ENCODE measurements at regions not wholly inside any gene's neighbourhood (a gene's known extent, or its start where the extent isn't known, plus 50 kb on each side); places are given as distances from the start of the nearest gene placed in this dataset.

- no peak for DNase-seq (ENCODE audit: low read depth in 1 of 2, low spot score in 1 of 2)
- Histone ChIP-seq H3K27me3 (ENCODE audit: insufficient read depth, poor library complexity, severe bottlenecking) (no peaks in the 10 kb centered on the region), H3K4me3 (replicated peaks; ENCODE audit: insufficient read depth, low read length) (no peak overlapping the region), H3K27ac (replicated peaks) (no peak overlapping the region)
- TF ChIP-seq SPI1 (IDR thresholded peaks at IDR 0.05; ENCODE audit: borderline replicate concordance, low read depth): no peak
- no peak for TF ChIP-seq GABPA (IDR thresholded peaks at IDR 0.05; ENCODE audit: low read depth)
- TF ChIP-seq, protein P1, sequence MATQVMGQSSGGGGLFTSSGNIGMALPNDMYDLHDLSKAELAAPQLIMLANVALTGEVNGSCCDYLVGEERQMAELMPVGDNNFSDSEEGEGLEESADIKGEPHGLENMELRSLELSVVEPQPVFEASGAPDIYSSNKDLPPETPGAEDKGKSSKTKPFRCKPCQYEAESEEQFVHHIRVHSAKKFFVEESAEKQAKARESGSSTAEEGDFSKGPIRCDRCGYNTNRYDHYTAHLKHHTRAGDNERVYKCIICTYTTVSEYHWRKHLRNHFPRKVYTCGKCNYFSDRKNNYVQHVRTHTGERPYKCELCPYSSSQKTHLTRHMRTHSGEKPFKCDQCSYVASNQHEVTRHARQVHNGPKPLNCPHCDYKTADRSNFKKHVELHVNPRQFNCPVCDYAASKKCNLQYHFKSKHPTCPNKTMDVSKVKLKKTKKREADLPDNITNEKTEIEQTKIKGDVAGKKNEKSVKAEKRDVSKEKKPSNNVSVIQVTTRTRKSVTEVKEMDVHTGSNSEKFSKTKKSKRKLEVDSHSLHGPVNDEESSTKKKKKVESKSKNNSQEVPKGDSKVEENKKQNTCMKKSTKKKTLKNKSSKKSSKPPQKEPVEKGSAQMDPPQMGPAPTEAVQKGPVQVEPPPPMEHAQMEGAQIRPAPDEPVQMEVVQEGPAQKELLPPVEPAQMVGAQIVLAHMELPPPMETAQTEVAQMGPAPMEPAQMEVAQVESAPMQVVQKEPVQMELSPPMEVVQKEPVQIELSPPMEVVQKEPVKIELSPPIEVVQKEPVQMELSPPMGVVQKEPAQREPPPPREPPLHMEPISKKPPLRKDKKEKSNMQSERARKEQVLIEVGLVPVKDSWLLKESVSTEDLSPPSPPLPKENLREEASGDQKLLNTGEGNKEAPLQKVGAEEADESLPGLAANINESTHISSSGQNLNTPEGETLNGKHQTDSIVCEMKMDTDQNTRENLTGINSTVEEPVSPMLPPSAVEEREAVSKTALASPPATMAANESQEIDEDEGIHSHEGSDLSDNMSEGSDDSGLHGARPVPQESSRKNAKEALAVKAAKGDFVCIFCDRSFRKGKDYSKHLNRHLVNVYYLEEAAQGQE (IDR thresholded peaks at IDR 0.05; ENCODE audit: insufficient replicate concordance, low read depth): no peak
- no peak for TF ChIP-seq POLR2AphosphoS5 (IDR thresholded peaks at IDR 0.05; ENCODE audit: low read depth)
- TF ChIP-seq CTCF (IDR thresholded peaks at IDR 0.05; ENCODE audit: insufficient read depth, low read length): no peak
Measured at GRCh38 chr15:87799428-87799827, 457.1 kb downstream of the NTRK3 start.

- Histone ChIP-seq H3K27ac (replicated peaks) (no peak overlapping the region), H3K4me3 (replicated peaks; ENCODE audit: insufficient read depth, low read length) (no peak overlapping the region), H3K27me3 (ENCODE audit: insufficient read depth, poor library complexity, severe bottlenecking) (no peaks in the 10 kb centered on the region)
- DNase-seq (ENCODE audit: low read depth in 1 of 2, low spot score in 1 of 2): no peak
- no peak for TF ChIP-seq CTCF (IDR thresholded peaks at IDR 0.05; ENCODE audit: insufficient read depth, low read length)
- no peak for TF ChIP-seq GABPA (IDR thresholded peaks at IDR 0.05; ENCODE audit: low read depth)
Measured at GRCh38 chr15:87793725-87794124, 462.8 kb downstream of the NTRK3 start.

- H3K27ac ChIP-seq (replicated peaks): no peak overlapping the region
- H3K27me3 ChIP-seq (ENCODE audit: insufficient read depth, poor library complexity, severe bottlenecking): no peaks in the 10 kb centered on the region
- TF ChIP-seq POLR2AphosphoS5 (IDR thresholded peaks at IDR 0.05; ENCODE audit: low read depth) (no peak), GABPA (IDR thresholded peaks at IDR 0.05; ENCODE audit: low read depth) (no peak), CTCF (IDR thresholded peaks at IDR 0.05; ENCODE audit: insufficient read depth, low read length) (no peak), SPI1 (IDR thresholded peaks at IDR 0.05; ENCODE audit: borderline replicate concordance, low read depth) (no peak)
- TF ChIP-seq, protein P1 (IDR thresholded peaks at IDR 0.05; ENCODE audit: insufficient replicate concordance, low read depth): no peak
- no peak for DNase-seq (ENCODE audit: low read depth in 1 of 2, low spot score in 1 of 2)
- no peak overlapping the region for H3K4me3 ChIP-seq (replicated peaks; ENCODE audit: insufficient read depth, low read length)
Measured at GRCh38 chr15:87792250-87793040, 464.1 kb downstream of the NTRK3 start.

Measured in HL-60 (cell line).